H1 (cell line): ENCODE measurements at regions not wholly inside any gene's neighbourhood (a gene's known extent, or its start where the extent isn't known, plus 50 kb on each side); places are given as distances from the start of the nearest gene placed in this dataset.

Experiments
- CHD2 ChIP-seq: IDR thresholded peaks from 2 replicates; pipeline ENCODE4 v1.6.1; 2012; ENCODE audit warnings: low read length, improper control_type of control experiment
- CREB1 ChIP-seq: IDR thresholded peaks from 2 replicates; pipeline ENCODE4 v1.6.1; 2012; ENCODE audit warnings: inconsistent platforms
- CTCF ChIP-seq, 3 experiments: IDR thresholded peaks; 1 replicate in 2 of 3; 2 replicates in 1 of 3; pipeline versions ENCODE4 v1.5.1 to v1.6.1; 2011; ENCODE audit warnings: low read length in 3 of 3, mild to moderate bottlenecking in 3 of 3, inconsistent platforms in 2 of 3, low read depth in 1 of 3, moderate library complexity in 1 of 3; ENCODE audit not compliant: insufficient read depth in 1 of 3; ENCODE audit errors: control extremely low read depth in 1 of 3
- EP300 ChIP-seq, 2 experiments: IDR thresholded peaks; 1 replicate in 1 of 2; 2 replicates in 1 of 2; pipeline ENCODE4 v1.6.1; 2011 to 2012; ENCODE audit warnings: low read depth in 2 of 2, low read length in 2 of 2, mild to moderate bottlenecking in 2 of 2, borderline replicate concordance in 1 of 2, inconsistent platforms in 1 of 2, moderate library complexity in 1 of 2
- EZH2 ChIP-seq: fragments of 200-600 bp; sonication (generic); IDR thresholded peaks from 2 replicates; pipeline ENCODE4 v1.7.1; 2012; ENCODE audit warnings: low read depth, mild to moderate bottlenecking, moderate library complexity, low read length, inconsistent platforms; ENCODE audit not compliant: severe bottlenecking
- GABPA ChIP-seq: IDR thresholded peaks from 2 replicates; pipeline ENCODE4 v1.6.1; 2011; ENCODE audit warnings: mild to moderate bottlenecking, low read length, moderate library complexity, borderline replicate concordance; ENCODE audit not compliant: insufficient read depth
- MAX ChIP-seq: IDR thresholded peaks from 2 replicates; pipeline ENCODE4 v1.6.1; 2012; ENCODE audit warnings: inconsistent platforms
- NRF1 ChIP-seq: IDR thresholded peaks from 2 replicates; pipeline ENCODE4 v1.6.1; 2011; ENCODE audit warnings: mild to moderate bottlenecking, low read depth, low read length, improper control_type of control experiment
- POLR2A ChIP-seq, 2 experiments: IDR thresholded peaks; 1 replicate in 1 of 2; 2 replicates in 1 of 2; pipeline ENCODE4 v1.6.1; 2011; ENCODE audit warnings: low read depth in 2 of 2, low read length in 2 of 2, mild to moderate bottlenecking in 2 of 2; ENCODE audit errors: control extremely low read depth in 1 of 2
- POLR2AphosphoS5 ChIP-seq: IDR thresholded peaks from 2 replicates; pipeline ENCODE4 v1.6.1; 2011; ENCODE audit warnings: low read depth, low read length
- SAP30 ChIP-seq: fragments of 300-600 bp; sonication (generic); IDR thresholded peaks from 2 replicates; pipeline ENCODE4 v1.7.1; 2012; ENCODE audit warnings: low read length, moderate library complexity, mild to moderate bottlenecking, inconsistent platforms; ENCODE audit not compliant: insufficient read depth, insufficient replicate concordance
- SIN3A ChIP-seq, 2 experiments: IDR thresholded peaks in 1 of 2; conservative IDR thresholded peaks in 1 of 2; 2 replicates each; pipeline ENCODE4 v1.6.1; 2011 to 2012; ENCODE audit warnings: low read length in 2 of 2, improper control_type of control experiment in 1 of 2, low read depth in 1 of 2, mild to moderate bottlenecking in 1 of 2
- TAF1 ChIP-seq: IDR thresholded peaks from 2 replicates; pipeline ENCODE4 v1.6.1; 2011; ENCODE audit warnings: mild to moderate bottlenecking, low read depth, low read length

GRCh38 chr5:158166424-158166823 is 307.5 kb upstream of the CLINT1 start:
- no peak for TF ChIP-seq SIN3A (conservative IDR thresholded peaks at IDR 0.05 in 1 of 2, IDR thresholded peaks at IDR 0.05 in 1 of 2; ENCODE audit: low read depth in 1 of 2, low read length in 2 of 2)
- no peak for TF ChIP-seq EP300 (IDR thresholded peaks at IDR 0.05; ENCODE audit: borderline replicate concordance in 1 of 2, low read depth in 2 of 2, low read length in 2 of 2)
- TF ChIP-seq CTCF (IDR thresholded peaks at IDR 0.05; ENCODE audit: control extremely low read depth in 1 of 3, insufficient read depth in 1 of 3, low read depth in 1 of 3, low read length in 3 of 3) = no peak
- TF ChIP-seq SAP30 = no peak
- TF ChIP-seq TAF1 = no peak
- no peak for TF ChIP-seq POLR2A (IDR thresholded peaks at IDR 0.05; ENCODE audit: control extremely low read depth in 1 of 2, low read depth in 2 of 2, low read length in 2 of 2)
- TF ChIP-seq CREB1 = no peak
- TF ChIP-seq POLR2AphosphoS5 = no peak
- no peak for TF ChIP-seq NRF1
- TF ChIP-seq MAX = no peak
- TF ChIP-seq GABPA = no peak
- no peak for TF ChIP-seq CHD2
- TF ChIP-seq EZH2 = no peak
